Breast epithelium (tissue), 4 donors: ENCODE measurements at regions not wholly inside any gene's neighbourhood (a gene's known extent, or its start where the extent isn't known, plus 50 kb on each side); places are given as distances from the start of the nearest gene placed in this dataset.

Experiments
- DNase-seq, 2 donors: peaks; one replicate each; pipeline ENCODE4 v3.0.0-alpha.2; 2019; ENCODE audit warnings: low spot score in 2 of 2
- H3K27ac ChIP-seq, 2 donors: fragments of 200-600 bp; sonication (generic) in 1 of 2; one replicate each; pipeline ENCODE4 v1.5.1; 2016 to 2019; ENCODE audit warnings: mild to moderate bottlenecking in 1 of 2
- H3K27me3 ChIP-seq, 2 donors: fragments of 200-600 bp; sonication (generic) in 1 of 2; one replicate each; pipeline versions ENCODE4 v1.5.1 to v1.6.0; 2017 to 2019; ENCODE audit warnings: control low read depth in 1 of 2, mild to moderate bottlenecking in 1 of 2
- H3K36me3 ChIP-seq: fragments of 200-600 bp; one replicate; pipeline ENCODE4 v1.5.1; 2019
- H3K4me1 ChIP-seq, 2 donors: fragments of 200-600 bp; sonication (generic); one replicate each; pipeline ENCODE4 v1.5.1; 2016 to 2019; ENCODE audit warnings: control low read depth in 1 of 2
- H3K4me3 ChIP-seq, 3 donors: fragments of 200-600 bp; sonication (generic); 1 replicate in 2 of 3; 2 replicates in 1 of 3; pipeline ENCODE4 v1.5.1; 2016 to 2019; ENCODE audit warnings: mild to moderate bottlenecking in 3 of 3, moderate library complexity in 2 of 3
- H3K9me3 ChIP-seq, 2 donors: fragments of 200-600 bp; sonication (generic) in 1 of 2; one replicate each; pipeline ENCODE4 v1.5.1; 2016 to 2019; ENCODE audit warnings: control low read depth in 1 of 2
- POLR2A ChIP-seq: fragments of 450-650 bp; IDR thresholded peaks from one replicate; pipeline ENCODE4 v1.6.1; 2016; ENCODE audit warnings: antibody characterized with exemption, mild to moderate bottlenecking, moderate library complexity
- POLR2AphosphoS5 ChIP-seq, 3 donors: sonication (generic); formaldehyde crosslinking; IDR thresholded peaks; one replicate each; pipeline ENCODE4 v1.6.1; 2017; ENCODE audit warnings: antibody characterized with exemption in 3 of 3
- intact Hi-C: fragments of 100-400 bp; cut with DNase I; formaldehyde crosslinking; loops from one replicate; pipeline ENCODE4 v1.15.1; 2023; ENCODE audit warnings: low total_unique reads
- TF ChIP-seq, protein P1 (sequence below), 3 donors: fragments of 450-650 bp; IDR thresholded peaks; one replicate each; pipeline ENCODE4 v1.5.1; 2016 to 2017; ENCODE audit warnings: antibody characterized with exemption in 3 of 3, mild to moderate bottlenecking in 3 of 3, moderate library complexity in 3 of 3

DNA sequence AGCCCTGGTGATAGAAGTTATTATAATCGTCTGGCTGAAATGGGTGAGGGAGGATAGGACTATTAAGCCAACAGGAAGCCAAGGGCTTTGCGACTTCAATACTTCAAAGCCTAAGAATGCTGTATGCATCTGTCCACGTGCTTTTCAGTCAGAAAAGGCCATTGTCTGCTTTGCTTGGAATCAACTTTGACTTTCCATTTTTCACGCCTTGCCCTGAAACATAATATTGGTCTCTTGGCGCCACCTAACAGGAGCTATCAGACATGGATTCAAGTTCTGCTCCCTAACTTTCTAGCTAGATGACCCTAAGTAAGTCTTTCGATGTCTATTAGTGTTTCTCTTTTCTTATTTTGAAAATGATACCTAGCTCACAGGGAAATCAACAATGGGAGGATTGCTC, 572.6 kb downstream of the TLR4 start:
- intact Hi-C loops, result no loop called here
- H3K36me3 ChIP-seq, result no peaks in the 10 kb centered on the region
- no peaks in the 10 kb centered on the region for H3K27me3 ChIP-seq
- no peak for DNase-seq
- H3K4me1 ChIP-seq, result no peaks in the 10 kb centered on the region
- H3K27ac ChIP-seq, result no peak overlapping the region
- no peak overlapping the region for H3K4me3 ChIP-seq
- TF ChIP-seq POLR2AphosphoS5 (IDR thresholded peaks at IDR 0.05) (no peak), POLR2A (no peak)
- TF ChIP-seq, protein P1, sequence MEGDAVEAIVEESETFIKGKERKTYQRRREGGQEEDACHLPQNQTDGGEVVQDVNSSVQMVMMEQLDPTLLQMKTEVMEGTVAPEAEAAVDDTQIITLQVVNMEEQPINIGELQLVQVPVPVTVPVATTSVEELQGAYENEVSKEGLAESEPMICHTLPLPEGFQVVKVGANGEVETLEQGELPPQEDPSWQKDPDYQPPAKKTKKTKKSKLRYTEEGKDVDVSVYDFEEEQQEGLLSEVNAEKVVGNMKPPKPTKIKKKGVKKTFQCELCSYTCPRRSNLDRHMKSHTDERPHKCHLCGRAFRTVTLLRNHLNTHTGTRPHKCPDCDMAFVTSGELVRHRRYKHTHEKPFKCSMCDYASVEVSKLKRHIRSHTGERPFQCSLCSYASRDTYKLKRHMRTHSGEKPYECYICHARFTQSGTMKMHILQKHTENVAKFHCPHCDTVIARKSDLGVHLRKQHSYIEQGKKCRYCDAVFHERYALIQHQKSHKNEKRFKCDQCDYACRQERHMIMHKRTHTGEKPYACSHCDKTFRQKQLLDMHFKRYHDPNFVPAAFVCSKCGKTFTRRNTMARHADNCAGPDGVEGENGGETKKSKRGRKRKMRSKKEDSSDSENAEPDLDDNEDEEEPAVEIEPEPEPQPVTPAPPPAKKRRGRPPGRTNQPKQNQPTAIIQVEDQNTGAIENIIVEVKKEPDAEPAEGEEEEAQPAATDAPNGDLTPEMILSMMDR (IDR thresholded peaks at IDR 0.05), result no peak
- no peaks in the 10 kb centered on the region for H3K9me3 ChIP-seq

- Histone ChIP-seq H3K27me3 (no peaks in the 10 kb centered on the region), H3K4me1 (no peaks in the 10 kb centered on the region), H3K4me3 (no peak overlapping the region), H3K9me3 (no peaks in the 10 kb centered on the region), H3K36me3 (no peaks in the 10 kb centered on the region), H3K27ac (no peak overlapping the region)
- no peak for DNase-seq
- TF ChIP-seq POLR2A (no peak), POLR2AphosphoS5 (IDR thresholded peaks at IDR 0.05) (no peak)
- TF ChIP-seq, protein P1 (IDR thresholded peaks at IDR 0.05), result no peak
- intact Hi-C loops, result no loop called here
These were observed 577.6 kb downstream of the TLR4 start for GRCh38 chr9:118281772-118282171.

GRCh38 chr9:118283488-118283887, 579.3 kb downstream of the TLR4 start:
- no peak for DNase-seq
- Histone ChIP-seq H3K4me3 (no peak overlapping the region), H3K4me1 (no peaks in the 10 kb centered on the region), H3K27ac (no peak overlapping the region), H3K27me3 (no peaks in the 10 kb centered on the region), H3K9me3 (no peaks in the 10 kb centered on the region), H3K36me3 (no peaks in the 10 kb centered on the region)
- TF ChIP-seq, protein P1 (IDR thresholded peaks at IDR 0.05), result no peak
- intact Hi-C loops, result no loop called here

DNA sequence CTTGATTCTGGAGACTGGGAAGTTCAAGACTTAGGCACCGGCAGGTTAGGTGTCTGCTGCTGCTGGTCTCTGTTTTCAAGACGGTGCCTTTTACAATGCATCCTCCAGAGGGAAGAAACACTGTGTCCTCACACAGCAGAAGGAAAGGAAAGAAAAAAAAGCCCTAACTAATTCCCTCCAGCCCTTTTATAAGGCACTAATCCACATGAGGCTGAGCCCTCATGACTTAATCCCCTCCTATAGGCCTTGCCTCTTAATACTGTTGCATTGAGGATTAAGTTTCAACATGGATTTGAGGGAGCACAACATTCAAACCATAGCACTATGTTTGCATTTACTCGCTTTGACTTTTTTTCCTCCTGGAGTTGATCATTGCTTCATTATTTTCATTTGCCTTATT, 585.9 kb downstream of the TLR4 start:
- no peak overlapping the region for H3K27ac ChIP-seq
- H3K36me3 ChIP-seq, result no peaks in the 10 kb centered on the region
- H3K27me3 ChIP-seq, result no peaks in the 10 kb centered on the region
- TF ChIP-seq POLR2AphosphoS5 (IDR thresholded peaks at IDR 0.05) (no peak), POLR2A (no peak)
- TF ChIP-seq, protein P1 (IDR thresholded peaks at IDR 0.05), result no peak
- no peak for DNase-seq
- H3K9me3 ChIP-seq, result no peaks in the 10 kb centered on the region
- no peaks in the 10 kb centered on the region for H3K4me1 ChIP-seq
- no peak overlapping the region for H3K4me3 ChIP-seq
- intact Hi-C loops, result no loop called here

DNA sequence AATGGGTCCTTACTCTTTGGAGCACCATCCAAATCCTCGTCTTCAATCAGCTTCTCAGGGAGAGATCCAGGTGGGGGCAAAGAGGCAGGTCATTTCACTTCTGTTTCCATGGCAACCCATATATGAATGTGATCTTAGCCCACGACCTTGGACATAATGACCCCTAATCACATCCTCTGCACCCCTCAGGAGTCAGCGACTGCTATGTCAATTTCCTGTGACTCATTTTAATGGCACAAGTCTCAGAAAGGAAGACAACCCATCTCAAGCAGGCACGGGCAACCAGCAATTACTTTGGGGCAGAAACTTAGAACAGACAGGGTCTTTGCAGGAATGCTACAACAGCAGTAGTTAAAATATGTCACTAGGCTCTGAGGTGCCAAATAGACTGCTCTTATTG, 591.2 kb downstream of the TLR4 start:
- no peak for DNase-seq
- no peaks in the 10 kb centered on the region for H3K9me3 ChIP-seq
- TF ChIP-seq, protein P1 (IDR thresholded peaks at IDR 0.05), result no peak
- no peak for TF ChIP-seq POLR2AphosphoS5 (IDR thresholded peaks at IDR 0.05)
- TF ChIP-seq POLR2A, result no peak
- no peak overlapping the region for H3K4me3 ChIP-seq
- no peak overlapping the region for H3K27ac ChIP-seq
- H3K27me3 ChIP-seq, result no peaks in the 10 kb centered on the region
- no peaks in the 10 kb centered on the region for H3K4me1 ChIP-seq
- no peaks in the 10 kb centered on the region for H3K36me3 ChIP-seq
- intact Hi-C loops, result no loop called here
